RWPE1 (cell line): ENCODE measurements at regions not wholly inside any gene's neighbourhood (a gene's known extent, or its start where the extent isn't known, plus 50 kb on each side); places are given as distances from the start of the nearest gene placed in this dataset.

Experiments
- CTCF ChIA-PET: fragments of 350-600 bp; sonication (Branson Sonifier 250); formaldehyde crosslinking; extraction: SDS; loops from one replicate; lab custom pipeline; 2021; lab: Yijun Ruan, JAX
- POLR2A ChIA-PET: fragments of 400-600 bp; formaldehyde crosslinking; extraction: SDS; loops from one replicate; lab custom pipeline; 2020; ENCODE audit warnings: antibody characterized with exemption; ENCODE audit not compliant: low non-redundant PET; lab: Yijun Ruan, JAX
- DNase-seq: peaks from one replicate; pipeline ENCODE4 v3.0.0; 2012; ENCODE audit warnings: low spot score
- H3K27ac ChIP-seq: fragments of 450-650 bp; 2 replicates; pipeline ENCODE4 v1.5.1; 2017
- TF ChIP-seq, protein P1 (sequence below): fragments of 450-650 bp; conservative IDR thresholded peaks from 2 replicates; pipeline ENCODE4 v1.5.1; 2017; ENCODE audit warnings: low read depth, mild to moderate bottlenecking

DNA sequence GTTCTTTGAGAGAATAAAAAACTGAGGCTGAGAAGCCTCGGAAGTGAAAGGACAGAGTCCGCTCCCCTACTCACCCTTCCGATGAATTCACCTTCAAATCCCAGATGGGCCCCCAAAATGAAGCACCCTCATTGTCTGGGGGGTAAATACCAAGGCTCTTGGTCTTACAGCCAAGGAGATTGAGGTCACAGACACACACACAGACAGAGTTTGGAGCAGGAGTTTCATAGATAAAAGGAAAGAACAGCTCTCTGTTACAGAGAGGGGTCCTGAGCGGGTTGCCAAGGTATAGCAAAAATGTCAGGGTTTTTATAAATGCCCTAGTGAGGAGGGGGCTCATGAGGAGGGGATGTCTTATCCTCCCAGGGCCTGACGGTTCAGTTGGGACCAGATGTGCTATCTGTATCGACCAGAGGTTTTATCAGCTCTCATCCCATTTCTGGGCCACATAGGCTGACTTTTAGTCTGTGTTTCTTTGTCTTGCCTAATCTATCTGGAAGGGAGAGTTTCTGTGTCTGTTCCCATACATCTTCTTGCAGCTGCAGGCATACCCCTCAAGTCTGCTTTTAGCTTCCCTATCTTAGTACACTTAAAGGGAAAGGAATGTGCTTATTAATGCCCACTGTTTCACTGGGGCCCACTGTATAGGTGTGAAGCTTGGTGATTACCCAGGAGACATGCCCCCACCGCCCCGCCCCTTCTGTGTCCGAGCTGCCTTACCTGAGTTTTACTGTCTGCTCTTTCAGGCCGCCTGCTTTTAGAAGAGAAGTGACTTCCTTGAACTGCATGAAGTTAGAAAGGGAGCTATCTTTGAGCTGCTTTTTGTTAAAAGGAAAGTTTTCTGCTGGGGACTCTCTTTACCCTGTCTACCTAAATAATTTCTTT, 66.8 kb upstream of the ATP11B start:
- DNase-seq: no peak
- no peak overlapping the region for H3K27ac ChIP-seq
- ChIA-PET CTCF (interaction anchor here (0.7 kb wide), 1 partner anchor 146 kb away, joined by 4 read pairs; no protein-coding TSS in a partner anchor), POLR2A (no interaction called here)
- TF ChIP-seq, protein P1, sequence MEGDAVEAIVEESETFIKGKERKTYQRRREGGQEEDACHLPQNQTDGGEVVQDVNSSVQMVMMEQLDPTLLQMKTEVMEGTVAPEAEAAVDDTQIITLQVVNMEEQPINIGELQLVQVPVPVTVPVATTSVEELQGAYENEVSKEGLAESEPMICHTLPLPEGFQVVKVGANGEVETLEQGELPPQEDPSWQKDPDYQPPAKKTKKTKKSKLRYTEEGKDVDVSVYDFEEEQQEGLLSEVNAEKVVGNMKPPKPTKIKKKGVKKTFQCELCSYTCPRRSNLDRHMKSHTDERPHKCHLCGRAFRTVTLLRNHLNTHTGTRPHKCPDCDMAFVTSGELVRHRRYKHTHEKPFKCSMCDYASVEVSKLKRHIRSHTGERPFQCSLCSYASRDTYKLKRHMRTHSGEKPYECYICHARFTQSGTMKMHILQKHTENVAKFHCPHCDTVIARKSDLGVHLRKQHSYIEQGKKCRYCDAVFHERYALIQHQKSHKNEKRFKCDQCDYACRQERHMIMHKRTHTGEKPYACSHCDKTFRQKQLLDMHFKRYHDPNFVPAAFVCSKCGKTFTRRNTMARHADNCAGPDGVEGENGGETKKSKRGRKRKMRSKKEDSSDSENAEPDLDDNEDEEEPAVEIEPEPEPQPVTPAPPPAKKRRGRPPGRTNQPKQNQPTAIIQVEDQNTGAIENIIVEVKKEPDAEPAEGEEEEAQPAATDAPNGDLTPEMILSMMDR: no peak

DNA sequence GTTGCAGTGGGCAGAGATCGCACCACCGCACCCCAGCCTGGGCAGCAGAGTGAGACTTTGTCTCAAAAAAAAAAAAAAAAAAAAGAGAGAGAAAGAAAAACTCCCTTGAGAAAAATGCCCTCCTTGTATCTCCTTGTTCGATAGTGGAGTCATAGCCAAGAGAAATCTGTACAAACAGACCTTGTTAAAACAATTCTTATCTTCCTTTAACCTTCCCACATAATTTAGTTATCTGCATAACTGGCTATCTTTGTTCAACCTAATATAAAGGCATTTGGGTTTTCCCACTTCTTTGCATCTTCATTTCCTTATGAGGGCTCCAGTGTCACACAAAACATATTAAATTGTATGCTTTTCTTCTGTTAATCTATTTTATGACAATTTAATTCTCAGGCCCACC, 65.1 kb upstream of the ATP11B start:
- ChIA-PET CTCF (no interaction called here), POLR2A (no interaction called here)
- TF ChIP-seq, protein P1: no peak
- no peak overlapping the region for H3K27ac ChIP-seq
- no peak for DNase-seq

DNA sequence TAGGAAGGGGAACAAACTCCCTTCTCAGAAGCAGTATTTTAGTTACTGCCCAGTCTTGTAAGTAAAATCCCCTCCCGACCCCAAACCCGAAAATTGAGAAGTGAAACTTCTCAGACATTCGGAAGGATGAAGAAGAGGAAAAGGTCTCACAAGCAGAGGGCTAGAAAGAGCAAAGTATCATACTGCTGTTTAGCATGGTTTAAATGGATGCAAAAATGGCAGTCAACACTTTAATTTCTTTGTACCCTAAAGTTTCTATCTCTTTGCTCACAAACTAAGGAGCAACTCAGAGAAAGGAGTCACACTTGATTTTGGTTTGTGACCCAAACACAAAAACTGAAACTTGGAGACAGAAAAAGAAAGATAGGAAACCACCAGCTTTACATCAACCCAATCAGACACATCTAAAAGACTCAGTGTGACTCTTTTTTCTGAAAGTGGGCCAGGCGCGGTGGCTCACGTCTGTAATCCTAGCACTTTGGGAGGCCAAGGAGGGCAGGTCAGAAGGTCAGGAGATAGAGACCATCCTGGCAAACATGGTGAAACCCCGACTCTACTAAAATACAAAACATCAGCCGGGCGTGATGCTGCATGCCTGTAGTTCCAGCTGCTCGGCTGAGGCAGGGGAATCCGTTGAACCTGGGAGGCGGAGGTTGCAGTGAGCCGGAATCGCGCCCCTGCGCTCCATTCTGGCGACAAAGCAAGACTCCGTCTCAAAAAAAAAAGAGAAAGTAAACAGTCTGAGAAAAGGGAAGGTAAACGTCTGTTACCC, 63.2 kb upstream of the ATP11B start:
- ChIA-PET CTCF (interaction anchor here (0.5 kb wide), 1 partner anchor 242 kb away, joined by 3 read pairs; no protein-coding TSS in a partner anchor), POLR2A (no interaction called here)

DNA sequence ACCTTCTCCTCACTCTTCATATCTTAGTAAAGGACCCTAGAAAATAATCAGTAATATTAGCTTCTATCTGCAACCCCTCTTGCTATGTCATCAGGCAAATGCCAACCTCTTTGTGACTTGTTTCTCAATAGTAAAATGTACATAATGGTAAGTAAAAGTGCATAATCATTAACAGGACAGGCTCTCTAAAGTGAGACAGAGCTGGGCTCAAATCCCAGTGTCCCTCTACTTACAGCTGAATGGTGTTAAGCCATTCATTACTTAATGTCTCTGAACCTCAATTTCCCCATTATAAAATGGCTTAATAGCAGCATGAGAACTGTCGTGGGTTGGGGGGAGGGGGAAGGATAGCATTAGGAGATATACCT, 62.6 kb upstream of the ATP11B start:
- H3K27ac ChIP-seq: no peak overlapping the region
- no peak for DNase-seq
- POLR2A ChIA-PET: no interaction called here
- TF ChIP-seq, protein P1: no peak
- CTCF ChIA-PET: no interaction called here

More for the DNA sequence above, 63.2 kb upstream of the ATP11B start:
- no peak for DNase-seq
- H3K27ac ChIP-seq: no peak overlapping the region
- TF ChIP-seq, protein P1: no peak

DNA sequence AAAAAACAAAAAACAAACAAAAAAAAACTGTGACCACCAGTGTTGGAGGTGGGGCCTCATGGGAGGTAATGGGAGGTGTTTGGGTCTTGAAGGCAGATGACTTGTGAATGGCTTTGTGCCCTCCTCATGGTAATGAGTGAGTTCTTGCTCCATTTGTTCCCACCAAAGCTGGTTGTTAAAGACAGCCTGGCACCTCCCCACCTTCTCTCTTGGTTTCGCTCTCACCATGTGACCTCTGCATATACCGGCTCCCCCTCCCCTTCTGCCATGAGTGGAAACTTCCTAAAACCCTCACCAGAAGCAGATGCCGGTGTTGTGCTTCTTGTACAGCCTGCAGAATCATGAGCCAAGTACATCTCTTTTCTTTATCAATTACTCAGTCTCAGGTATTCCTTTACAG, 61.5 kb upstream of the ATP11B start:
- no peak for DNase-seq
- ChIA-PET CTCF (no interaction called here), POLR2A (no interaction called here)
- TF ChIP-seq, protein P1: no peak
- H3K27ac ChIP-seq: no peak overlapping the region

DNA sequence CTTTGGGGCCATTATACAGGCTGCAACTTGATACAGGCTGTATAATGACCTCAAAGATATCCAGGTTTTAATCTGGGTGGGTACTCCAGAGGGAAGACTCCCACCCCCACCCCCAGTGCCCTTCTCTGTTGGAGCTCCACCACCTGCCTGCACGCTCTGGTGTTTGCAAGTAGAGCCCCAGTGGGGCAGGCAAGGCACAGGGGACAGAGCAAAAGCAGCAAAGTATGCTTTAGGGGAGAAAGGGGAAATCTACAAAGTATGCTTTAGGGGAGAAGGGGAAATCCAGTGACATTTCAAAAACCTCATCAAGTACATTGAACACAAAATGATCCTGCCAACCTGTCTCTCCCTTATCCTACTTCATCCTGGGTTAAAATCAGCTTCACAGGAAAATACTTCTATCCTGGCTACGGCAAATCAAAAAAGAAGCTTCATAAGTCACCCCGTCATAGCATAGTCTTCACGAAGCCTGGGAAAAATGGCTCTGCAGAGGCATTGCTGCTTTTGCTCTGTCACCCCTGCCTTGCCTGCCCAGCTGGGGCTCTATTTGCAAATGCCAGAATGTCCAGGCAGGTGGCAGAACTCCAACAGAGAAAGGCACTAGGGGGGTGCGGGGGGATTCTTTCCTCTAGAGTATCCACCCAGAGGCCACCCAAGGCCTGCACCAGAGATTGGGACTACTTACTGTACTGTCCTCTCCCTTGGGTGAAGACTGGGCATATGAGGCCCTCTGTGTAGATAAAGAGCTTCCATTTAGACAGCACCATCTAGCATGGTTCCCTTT, 60.9 kb upstream of the ATP11B start:
- POLR2A ChIA-PET: no interaction called here
- CTCF ChIA-PET: interaction anchor here (0.7 kb wide), 1 partner anchor 83 kb away, joined by 5 read pairs; no protein-coding TSS in a partner anchor
- no peak overlapping the region for H3K27ac ChIP-seq
- TF ChIP-seq, protein P1: no peak
- DNase-seq: no peak
